ENCODE measurements at regions not wholly inside any gene's neighbourhood (a gene's known extent, or its start where the extent isn't known, plus 50 kb on each side); places are given as distances from the start of the nearest gene placed in this dataset.

GRCh38 chr9:93812410-93812668, 142.8 kb downstream of the BARX1 start:
- no peak for TF ChIP-seq CTCF (IDR thresholded peaks at IDR 0.05 in 4 of 5, conservative IDR thresholded peaks at IDR 0.05 in 1 of 5)
- no peak for TF ChIP-seq POLR2A (IDR thresholded peaks at IDR 0.05)

Measured in gastrocnemius medialis (tissue), 4 donors.